ENCODE measurements at regions not wholly inside any gene's neighbourhood (a gene's known extent, or its start where the extent isn't known, plus 50 kb on each side); places are given as distances from the start of the nearest gene placed in this dataset.

DNA sequence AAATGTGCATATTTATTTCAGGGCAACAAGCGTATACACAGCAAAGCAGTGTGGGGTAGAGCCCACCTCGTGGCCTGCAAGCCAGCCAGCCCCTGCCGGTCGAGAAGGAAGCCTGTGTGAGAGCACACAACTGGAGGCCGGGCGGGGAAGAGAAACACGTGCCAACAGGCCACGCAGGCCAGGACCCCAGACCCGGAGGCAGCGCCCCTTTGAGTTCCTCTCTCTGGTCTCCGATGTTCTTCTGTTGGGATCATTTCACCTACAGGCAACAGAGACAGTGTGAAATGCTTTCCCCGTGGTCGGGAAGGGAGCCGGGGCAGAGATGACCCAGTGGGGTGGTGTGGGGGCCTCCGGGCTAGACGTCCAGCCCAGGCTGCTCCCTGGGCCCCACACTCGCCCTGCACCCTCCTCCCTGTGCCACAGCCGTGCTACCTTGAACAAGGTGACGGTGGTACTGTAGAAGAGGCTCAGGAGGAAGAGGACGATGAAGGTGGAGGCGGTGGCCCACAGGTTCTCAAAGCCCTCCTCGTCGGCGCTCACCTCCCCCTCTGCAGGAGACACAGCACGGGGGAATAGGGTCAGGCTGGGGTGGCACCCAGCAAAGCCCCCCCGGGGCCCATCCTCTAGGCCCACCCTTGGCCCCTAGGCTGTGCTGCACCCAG, 325.5 kb downstream of the TMEM121 start:
- TF ChIP-seq, protein P1, sequence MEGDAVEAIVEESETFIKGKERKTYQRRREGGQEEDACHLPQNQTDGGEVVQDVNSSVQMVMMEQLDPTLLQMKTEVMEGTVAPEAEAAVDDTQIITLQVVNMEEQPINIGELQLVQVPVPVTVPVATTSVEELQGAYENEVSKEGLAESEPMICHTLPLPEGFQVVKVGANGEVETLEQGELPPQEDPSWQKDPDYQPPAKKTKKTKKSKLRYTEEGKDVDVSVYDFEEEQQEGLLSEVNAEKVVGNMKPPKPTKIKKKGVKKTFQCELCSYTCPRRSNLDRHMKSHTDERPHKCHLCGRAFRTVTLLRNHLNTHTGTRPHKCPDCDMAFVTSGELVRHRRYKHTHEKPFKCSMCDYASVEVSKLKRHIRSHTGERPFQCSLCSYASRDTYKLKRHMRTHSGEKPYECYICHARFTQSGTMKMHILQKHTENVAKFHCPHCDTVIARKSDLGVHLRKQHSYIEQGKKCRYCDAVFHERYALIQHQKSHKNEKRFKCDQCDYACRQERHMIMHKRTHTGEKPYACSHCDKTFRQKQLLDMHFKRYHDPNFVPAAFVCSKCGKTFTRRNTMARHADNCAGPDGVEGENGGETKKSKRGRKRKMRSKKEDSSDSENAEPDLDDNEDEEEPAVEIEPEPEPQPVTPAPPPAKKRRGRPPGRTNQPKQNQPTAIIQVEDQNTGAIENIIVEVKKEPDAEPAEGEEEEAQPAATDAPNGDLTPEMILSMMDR (IDR thresholded peaks at IDR 0.05), result no peak
- no peaks in the 10 kb centered on the region for H3K36me3 ChIP-seq
- H3K4me3 ChIP-seq, result no peak overlapping the region
- intact Hi-C loops (cut with DNase I), result no loop called here
- no peaks in the 10 kb centered on the region for H3K27me3 ChIP-seq
- ATAC-seq, result no peak
- no peak overlapping the region for H3K27ac ChIP-seq
- no peak for FAIRE-seq
- DNase-seq, result peak in 1 of 6 donors; percentile 44
- no peaks in the 10 kb centered on the region for H3K9me3 ChIP-seq
- WGBS, 2 donors, result 65 to 70% methylated on average over 26 of the region's 26 CpGs
- no peaks in the 10 kb centered on the region for H3K4me1 ChIP-seq

DNA sequence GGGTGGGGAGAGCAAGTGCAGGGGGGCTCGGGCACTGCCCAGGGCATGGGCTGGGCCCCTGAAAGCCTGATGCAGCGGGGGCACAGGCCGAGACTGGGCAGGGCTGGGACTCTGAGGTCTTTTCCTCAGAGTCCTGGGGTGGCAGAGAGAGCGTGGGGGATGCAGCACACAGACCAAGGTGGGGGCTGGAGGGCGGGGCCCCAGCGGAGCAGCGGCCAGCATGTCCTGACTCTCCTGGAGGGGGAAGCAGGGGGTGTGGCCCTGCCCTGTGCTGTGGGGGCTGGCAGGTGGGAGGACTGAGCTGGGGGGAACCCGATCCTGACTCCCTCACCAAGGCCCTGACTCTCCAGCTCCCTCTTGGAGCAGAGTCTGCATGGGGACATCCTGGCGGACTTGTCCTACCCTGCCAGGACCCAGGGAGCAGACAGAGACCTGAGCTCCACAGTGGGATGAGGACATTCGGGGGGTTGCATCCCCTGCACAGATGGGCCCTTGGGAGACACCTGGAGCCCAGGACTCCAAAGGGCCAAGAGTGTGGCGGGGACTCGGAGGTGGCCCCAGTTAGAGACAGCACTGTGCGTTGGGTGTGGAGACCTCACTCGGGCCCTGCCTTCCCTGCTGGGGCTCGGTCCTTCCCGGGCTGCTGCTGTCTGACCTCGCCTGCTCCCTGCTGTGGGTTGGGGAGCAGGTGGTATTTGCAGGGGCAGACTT, 326.1 kb downstream of the TMEM121 start:
- no peak for ATAC-seq
- TF ChIP-seq, protein P1 (IDR thresholded peaks at IDR 0.05), result no peak
- Histone ChIP-seq H3K9me3 (no peaks in the 10 kb centered on the region), H3K27ac (no peak overlapping the region), H3K4me1 (no peaks in the 10 kb centered on the region), H3K4me3 (no peak overlapping the region), H3K27me3 (no peaks in the 10 kb centered on the region), H3K36me3 (no peaks in the 10 kb centered on the region)
- intact Hi-C loops (cut with DNase I), result no loop called here
- 64 to 75% methylated on average over 17 of the region's 17 CpGs for WGBS, 2 donors
- FAIRE-seq, result no peak
- peak in 2 of 6 donors; percentile 41 to 49 for DNase-seq

DNA sequence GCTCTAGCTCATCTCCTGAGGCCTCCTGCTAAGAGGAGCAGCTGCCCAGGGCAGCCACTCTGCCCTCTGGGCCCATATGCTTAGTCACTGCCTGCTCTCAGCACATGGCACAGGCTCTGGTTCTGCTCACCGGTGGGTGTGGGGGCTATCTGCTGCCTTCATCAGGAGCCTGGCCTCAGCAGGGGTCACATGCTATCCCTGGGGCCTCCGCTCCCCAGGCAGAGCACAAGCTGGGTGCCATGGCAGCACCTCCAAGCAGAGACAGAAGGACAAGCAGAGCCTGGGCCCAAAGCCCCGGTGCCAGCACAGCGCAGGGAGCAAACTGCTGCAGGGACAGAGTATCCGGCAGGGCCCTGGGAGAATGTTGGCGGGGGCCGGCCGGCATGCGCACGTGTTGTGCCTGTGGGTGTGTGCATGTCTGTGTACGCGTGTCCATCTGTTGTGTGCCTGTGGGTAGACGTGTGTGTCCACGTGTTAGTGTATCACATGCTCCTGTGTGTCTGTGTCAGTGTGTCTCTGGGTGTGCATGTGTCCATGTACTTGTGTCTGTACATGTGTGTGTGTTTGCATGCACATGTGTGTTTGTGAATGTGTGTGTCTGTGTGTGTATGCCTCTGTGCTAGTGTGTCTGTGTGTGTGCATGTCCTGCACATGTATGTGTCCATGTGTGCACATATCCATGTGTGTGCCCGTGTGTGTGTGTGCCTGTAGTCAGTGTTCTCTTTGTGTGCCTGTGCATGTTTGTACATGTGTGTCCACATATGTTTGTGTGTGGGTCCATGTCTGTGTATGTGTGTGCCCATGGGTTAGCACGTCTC, 326.9 kb downstream of the TMEM121 start:
- H3K4me1 ChIP-seq, result no peaks in the 10 kb centered on the region
- WGBS, 2 donors, result 74 to 80% methylated on average over 16 of the region's 16 CpGs
- ATAC-seq (no peak), FAIRE-seq (no peak), DNase-seq (peak in 2 of 6 donors; percentile 47 to 55)
- TF ChIP-seq, protein P1 (IDR thresholded peaks at IDR 0.05), result no peak
- intact Hi-C loops (cut with DNase I), result no loop called here
- no peak overlapping the region for H3K27ac ChIP-seq
- no peak overlapping the region for H3K4me3 ChIP-seq
- no peaks in the 10 kb centered on the region for H3K9me3 ChIP-seq
- H3K36me3 ChIP-seq, result no peaks in the 10 kb centered on the region
- H3K27me3 ChIP-seq, result no peaks in the 10 kb centered on the region

DNA sequence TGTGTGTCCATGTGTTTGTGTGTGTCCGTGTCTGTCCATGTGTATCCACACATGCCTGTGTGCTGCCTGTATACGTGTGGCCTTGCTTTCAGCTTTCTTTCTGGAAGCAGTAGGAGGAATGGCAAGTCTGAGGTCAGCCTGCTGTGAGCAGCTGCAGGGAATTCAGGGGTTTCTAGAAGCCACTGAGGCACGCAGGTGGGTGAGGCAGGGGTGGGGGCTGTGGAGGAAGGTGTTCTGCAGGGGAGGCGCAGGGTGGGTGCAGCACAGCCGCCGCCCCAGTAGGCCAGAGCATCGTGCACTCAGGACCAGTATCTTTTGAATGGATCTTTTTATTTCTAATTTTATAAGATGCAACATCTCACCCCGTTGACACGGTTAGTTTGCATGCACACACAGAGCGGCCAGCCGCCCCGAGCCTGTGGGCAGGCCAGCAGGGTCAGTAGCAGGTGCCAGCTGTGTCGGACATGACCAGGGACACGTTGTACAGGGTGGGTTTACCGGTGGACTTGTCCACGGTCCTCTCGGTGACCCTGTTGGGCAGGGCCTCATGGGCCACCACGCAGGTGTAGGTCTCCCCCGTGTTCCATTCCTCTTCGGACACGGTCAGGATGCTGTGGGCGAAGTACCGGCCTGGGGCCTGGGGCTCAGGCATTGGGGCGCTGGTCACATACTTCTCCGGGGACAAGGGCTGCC, 327.7 kb downstream of the TMEM121 start:
- ATAC-seq (no peak), FAIRE-seq (no peak), DNase-seq (peak in 3 of 6 donors; percentile 12 to 42 (median 38))
- H3K36me3 ChIP-seq, result no peaks in the 10 kb centered on the region
- H3K27ac ChIP-seq, result no peak overlapping the region
- intact Hi-C loops (cut with DNase I), result no loop called here
- whole genome bisulfite sequencing, 2 donors, result 67 to 83% methylated on average over 25 of the region's 25 CpGs
- H3K9me3 ChIP-seq, result no peaks in the 10 kb centered on the region
- H3K27me3 ChIP-seq, result no peaks in the 10 kb centered on the region
- H3K4me3 ChIP-seq, result no peak overlapping the region
- TF ChIP-seq, protein P1 (IDR thresholded peaks at IDR 0.05), result no peak
- no peaks in the 10 kb centered on the region for H3K4me1 ChIP-seq
